Fibroblast of gingiva (primary cell): ENCODE measurements at regions not wholly inside any gene's neighbourhood (a gene's known extent, or its start where the extent isn't known, plus 50 kb on each side); places are given as distances from the start of the nearest gene placed in this dataset.

Experiments used
- DNase-seq: peaks from one replicate; pipeline ENCODE4 v3.0.0-alpha.2; 2011; ENCODE audit warnings: low read depth

GRCh38 chr13:85091631-85092234, 707.5 kb downstream of the SLITRK6 start:
- DNase-seq, result peak; percentile 1

GRCh38 chr13:85089186-85089585, 710.0 kb downstream of the SLITRK6 start:
- no peak for DNase-seq

- no peak for DNase-seq
Measured at GRCh38 chr13:85080691-85081090, 718.5 kb downstream of the SLITRK6 start.

- DNase-seq, result no peak
Measured at GRCh38 chr13:85076343-85076742, 722.9 kb downstream of the SLITRK6 start.

GRCh38 chr13:85074543-85075313, 724.5 kb downstream of the SLITRK6 start:
- no peak for DNase-seq

GRCh38 chr13:85068231-85068630, 731.0 kb downstream of the SLITRK6 start:
- DNase-seq, result no peak

- DNase-seq, result no peak
Measured at GRCh38 chr13:85040215-85040614, 759.0 kb downstream of the SLITRK6 start.

- no peak for DNase-seq
Measured at GRCh38 chr13:85031771-85032170, 767.4 kb downstream of the SLITRK6 start.

- no peak for DNase-seq
Measured at GRCh38 chr13:85028035-85028434, 771.2 kb downstream of the SLITRK6 start.

- DNase-seq, result no peak
Measured at GRCh38 chr13:85019121-85019520, 780.1 kb downstream of the SLITRK6 start.

GRCh38 chr13:85013006-85013405, 786.2 kb downstream of the SLITRK6 start:
- no peak for DNase-seq

- DNase-seq, result peak; percentile 47
Measured at GRCh38 chr13:85009447-85009846, 789.8 kb downstream of the SLITRK6 start.

- DNase-seq, result no peak
Measured at GRCh38 chr13:84999252-84999651, 800.0 kb downstream of the SLITRK6 start.

GRCh38 chr13:84998681-84999080, 800.5 kb downstream of the SLITRK6 start:
- DNase-seq, result no peak

- DNase-seq, result no peak
Measured at GRCh38 chr13:84997858-84998257, 801.4 kb downstream of the SLITRK6 start.

- no peak for DNase-seq
Measured at GRCh38 chr13:84994582-84994981, 804.6 kb downstream of the SLITRK6 start.

GRCh38 chr13:84985860-84986259, 813.4 kb downstream of the SLITRK6 start:
- no peak for DNase-seq

GRCh38 chr13:84983321-84983720, 815.9 kb downstream of the SLITRK6 start:
- DNase-seq, result no peak

- no peak for DNase-seq
Measured at GRCh38 chr13:84980571-84980970, 818.6 kb downstream of the SLITRK6 start.

- DNase-seq, result no peak
Measured at GRCh38 chr13:84978851-84979250, 820.4 kb downstream of the SLITRK6 start.

GRCh38 chr13:84973661-84974060, 825.6 kb downstream of the SLITRK6 start:
- DNase-seq, result no peak

- no peak for DNase-seq
Measured at GRCh38 chr13:84972907-84973306, 826.3 kb downstream of the SLITRK6 start.

- no peak for DNase-seq
Measured at GRCh38 chr13:84962849-84963248, 836.4 kb downstream of the SLITRK6 start.
